ENCODE measurements at regions not wholly inside any gene's neighbourhood (a gene's known extent, or its start where the extent isn't known, plus 50 kb on each side); places are given as distances from the start of the nearest gene placed in this dataset.

GRCh38 chr1:5140962-5141361, 486.6 kb downstream of the AJAP1 start:
- Histone ChIP-seq H3K4me1 (replicated peaks) (no peaks in the 10 kb centered on the region), H3K4me3 (no peak overlapping the region), H3K27ac (no peak overlapping the region), H3K9me3 (no peaks in the 10 kb centered on the region), H3K36me3 (no peaks in the 10 kb centered on the region), H3K27me3 (replicated peaks; ENCODE audit: insufficient read depth) (peaks cover 12% of the 10 kb centered on the region)
- 95% methylated on average over 1 of the region's 1 CpG for WGBS
- DNase-seq (ENCODE audit: low spot score) = no peak
- TF ChIP-seq CTCF (IDR thresholded peaks at IDR 0.05) (no peak), POLR2A (IDR thresholded peaks at IDR 0.05) (no peak), POLR2AphosphoS5 (IDR thresholded peaks at IDR 0.05) (no peak)
- intact Hi-C loops (cut with DNase I) = no loop called here

- H3K4me3 ChIP-seq = no peak overlapping the region
- intact Hi-C loops (cut with DNase I) = no loop called here
- TF ChIP-seq POLR2AphosphoS5 (IDR thresholded peaks at IDR 0.05) (no peak), POLR2A (IDR thresholded peaks at IDR 0.05) (no peak), CTCF (IDR thresholded peaks at IDR 0.05) (no peak)
- DNase-seq (ENCODE audit: low spot score) = no peak
- no peak overlapping the region for H3K27ac ChIP-seq
- H3K27me3 ChIP-seq (replicated peaks; ENCODE audit: insufficient read depth) = peaks cover 15% of the 10 kb centered on the region
- H3K9me3 ChIP-seq = no peaks in the 10 kb centered on the region
- H3K36me3 ChIP-seq = no peaks in the 10 kb centered on the region
- H3K4me1 ChIP-seq (replicated peaks) = no peaks in the 10 kb centered on the region
- 52% methylated on average over 5 of the region's 5 CpGs for WGBS
These were observed 485.7 kb downstream of the AJAP1 start for GRCh38 chr1:5140136-5140535.

- no peak overlapping the region for H3K27ac ChIP-seq
- DNase-seq (ENCODE audit: low spot score) = no peak
- intact Hi-C loops (cut with DNase I) = no loop called here
- 41% methylated on average over 1 of the region's 1 CpG for WGBS
- H3K27me3 ChIP-seq (replicated peaks; ENCODE audit: insufficient read depth) = peaks cover 19% of the 10 kb centered on the region
- no peaks in the 10 kb centered on the region for H3K36me3 ChIP-seq
- no peak overlapping the region for H3K4me3 ChIP-seq
- no peaks in the 10 kb centered on the region for H3K4me1 ChIP-seq (replicated peaks)
- no peak for TF ChIP-seq CTCF (IDR thresholded peaks at IDR 0.05)
- no peak for TF ChIP-seq POLR2AphosphoS5 (IDR thresholded peaks at IDR 0.05)
- no peak for TF ChIP-seq POLR2A (IDR thresholded peaks at IDR 0.05)
- H3K9me3 ChIP-seq = no peaks in the 10 kb centered on the region
These were observed 475.4 kb downstream of the AJAP1 start for GRCh38 chr1:5129746-5130355.

- H3K27ac ChIP-seq = no peak overlapping the region
- no peaks in the 10 kb centered on the region for H3K9me3 ChIP-seq
- DNase-seq (ENCODE audit: low spot score) = no peak
- H3K27me3 ChIP-seq (replicated peaks; ENCODE audit: insufficient read depth) = peaks cover 6% of the 10 kb centered on the region
- TF ChIP-seq POLR2A (IDR thresholded peaks at IDR 0.05) (no peak), POLR2AphosphoS5 (IDR thresholded peaks at IDR 0.05) (no peak), CTCF (IDR thresholded peaks at IDR 0.05) (no peak)
- no peaks in the 10 kb centered on the region for H3K36me3 ChIP-seq
- H3K4me1 ChIP-seq (replicated peaks) = no peaks in the 10 kb centered on the region
- intact Hi-C loops (cut with DNase I) = no loop called here
- 52% methylated on average over 7 of the region's 7 CpGs for WGBS
- no peak overlapping the region for H3K4me3 ChIP-seq
These were observed 470.8 kb downstream of the AJAP1 start for GRCh38 chr1:5125208-5125607.

- peaks cover 2% of the 10 kb centered on the region for H3K27me3 ChIP-seq (replicated peaks; ENCODE audit: insufficient read depth)
- no peaks in the 10 kb centered on the region for H3K4me1 ChIP-seq (replicated peaks)
- DNase-seq (ENCODE audit: low spot score) = no peak
- no peaks in the 10 kb centered on the region for H3K9me3 ChIP-seq
- H3K36me3 ChIP-seq = no peaks in the 10 kb centered on the region
- H3K4me3 ChIP-seq = no peak overlapping the region
- H3K27ac ChIP-seq = no peak overlapping the region
- intact Hi-C loops (cut with DNase I) = no loop called here
- TF ChIP-seq CTCF (IDR thresholded peaks at IDR 0.05) (no peak), POLR2A (IDR thresholded peaks at IDR 0.05) (no peak)
- 96% methylated on average over 1 of the region's 1 CpG for WGBS
These were observed 466.1 kb downstream of the AJAP1 start for GRCh38 chr1:5120559-5120958.

Measured in prostate gland (tissue), 2 donors.